ENCODE measurements at regions not wholly inside any gene's neighbourhood (a gene's known extent, or its start where the extent isn't known, plus 50 kb on each side); places are given as distances from the start of the nearest gene placed in this dataset.

GRCh38 chr11:19570889-19571288 is 141.7 kb upstream of the NAV2 start:
- TF ChIP-seq CTCF (conservative IDR thresholded peaks at IDR 0.05 in 1 of 2, IDR thresholded peaks at IDR 0.05 in 1 of 2; ENCODE audit: extremely low read depth in 1 of 2, insufficient read depth in 1 of 2, low read depth in 1 of 2, low read length in 2 of 2): no peak
- no peak for TF ChIP-seq EZH2 (IDR thresholded peaks at IDR 0.05; ENCODE audit: borderline replicate concordance, low read length)
